HFFc6 (cell line): ENCODE measurements at regions not wholly inside any gene's neighbourhood (a gene's known extent, or its start where the extent isn't known, plus 50 kb on each side); places are given as distances from the start of the nearest gene placed in this dataset.

Experiments
- DNase-seq: peaks from one replicate; pipeline ENCODE4 v3.0.0-alpha.2; 2018
- H3K27ac Mint-ChIP-seq: 2 replicates; pipeline ENCODE4 v1.8.0; 2020; ENCODE audit warnings: mild to moderate bottlenecking, mixed read lengths
- H3K27me3 Mint-ChIP-seq: 2 replicates; pipeline ENCODE4 v1.8.0; 2021; ENCODE audit warnings: mild to moderate bottlenecking, moderate library complexity, mixed read lengths; ENCODE audit not compliant: insufficient read depth
- H3K36me3 Mint-ChIP-seq: 2 replicates; pipeline ENCODE4 v1.8.0; 2021; ENCODE audit warnings: low read depth, mixed read lengths
- H3K4me1 Mint-ChIP-seq: 2 replicates; pipeline ENCODE4 v1.8.0; 2020; ENCODE audit warnings: low read depth, mixed read lengths
- H3K4me3 Mint-ChIP-seq: 2 replicates; pipeline ENCODE4 v1.8.0; 2020; ENCODE audit warnings: mild to moderate bottlenecking, moderate library complexity, mixed read lengths
- H3K9me3 Mint-ChIP-seq: 2 replicates; pipeline ENCODE4 v1.8.0; 2020; ENCODE audit warnings: mild to moderate bottlenecking, mixed read lengths
- CTCF ChIP-seq: fragments of 200-600 bp; sonication (generic); IDR thresholded peaks from 2 replicates; pipeline ENCODE4 v1.5.0; 2021; ENCODE audit warnings: antibody characterized with exemption, mild to moderate bottlenecking

- Mint-ChIP-seq H3K4me3 (peak overlapping the region; percentile 39), H3K27ac (peak overlapping the region; percentile 71), H3K9me3 (no peaks in the 10 kb centered on the region), H3K4me1 (peaks cover 22% of the 10 kb centered on the region), H3K36me3 (peaks cover 4% of the 10 kb centered on the region), H3K27me3 (no peaks in the 10 kb centered on the region)
- TF ChIP-seq CTCF, result no peak
- DNase-seq, result peak; percentile 7
These were observed 91.5 kb downstream of the RIN2 start for GRCh38 chr20:19849341-19850197.

- H3K27ac Mint-ChIP-seq, result peak overlapping the region; percentile 71
- H3K36me3 Mint-ChIP-seq, result peaks cover 5% of the 10 kb centered on the region
- H3K27me3 Mint-ChIP-seq, result no peaks in the 10 kb centered on the region
- no peak for TF ChIP-seq CTCF
- H3K4me3 Mint-ChIP-seq, result peak overlapping the region; percentile 39
- no peak for DNase-seq
- no peaks in the 10 kb centered on the region for H3K9me3 Mint-ChIP-seq
- peaks cover 23% of the 10 kb centered on the region for H3K4me1 Mint-ChIP-seq
These were observed 92.1 kb downstream of the RIN2 start for GRCh38 chr20:19850198-19850533.

GRCh38 chr20:19851861-19852260 lies 93.8 kb downstream of the RIN2 start:
- TF ChIP-seq CTCF, result no peak
- DNase-seq, result no peak

GRCh38 chr20:19855416-19855815 lies 97.4 kb downstream of the RIN2 start:
- H3K36me3 Mint-ChIP-seq, result peaks cover 15% of the 10 kb centered on the region
- no peak for DNase-seq
- TF ChIP-seq CTCF, result no peak
- H3K27ac Mint-ChIP-seq, result no peak overlapping the region; the same call in 1 of the 2 replicates
- no peaks in the 10 kb centered on the region for H3K27me3 Mint-ChIP-seq
- H3K4me3 Mint-ChIP-seq, result no peak overlapping the region
- peaks cover 46% of the 10 kb centered on the region for H3K4me1 Mint-ChIP-seq
- no peaks in the 10 kb centered on the region; the same call in 1 of the 2 replicates for H3K9me3 Mint-ChIP-seq

More at GRCh38 chr20:19851861-19852260, 93.8 kb downstream of the RIN2 start:
- Mint-ChIP-seq H3K27ac (no peak overlapping the region), H3K4me3 (no peak overlapping the region), H3K4me1 (peaks cover 36% of the 10 kb centered on the region), H3K36me3 (peaks cover 9% of the 10 kb centered on the region; the same call in 1 of the 2 replicates), H3K27me3 (no peaks in the 10 kb centered on the region), H3K9me3 (no peaks in the 10 kb centered on the region)

GRCh38 chr20:19858466-19859371 lies 100.7 kb downstream of the RIN2 start:
- Mint-ChIP-seq H3K9me3 (peaks cover 6% of the 10 kb centered on the region; the same call in 1 of the 2 replicates), H3K4me3 (no peak overlapping the region), H3K4me1 (peaks cover 56% of the 10 kb centered on the region), H3K27ac (peak overlapping the region; percentile 55), H3K27me3 (no peaks in the 10 kb centered on the region), H3K36me3 (peaks cover 30% of the 10 kb centered on the region)
- peak; percentile 19 for DNase-seq
- TF ChIP-seq CTCF, result no peak
